ENCODE measurements at regions not wholly inside any gene's neighbourhood (a gene's known extent, or its start where the extent isn't known, plus 50 kb on each side); places are given as distances from the start of the nearest gene placed in this dataset.

DNA sequence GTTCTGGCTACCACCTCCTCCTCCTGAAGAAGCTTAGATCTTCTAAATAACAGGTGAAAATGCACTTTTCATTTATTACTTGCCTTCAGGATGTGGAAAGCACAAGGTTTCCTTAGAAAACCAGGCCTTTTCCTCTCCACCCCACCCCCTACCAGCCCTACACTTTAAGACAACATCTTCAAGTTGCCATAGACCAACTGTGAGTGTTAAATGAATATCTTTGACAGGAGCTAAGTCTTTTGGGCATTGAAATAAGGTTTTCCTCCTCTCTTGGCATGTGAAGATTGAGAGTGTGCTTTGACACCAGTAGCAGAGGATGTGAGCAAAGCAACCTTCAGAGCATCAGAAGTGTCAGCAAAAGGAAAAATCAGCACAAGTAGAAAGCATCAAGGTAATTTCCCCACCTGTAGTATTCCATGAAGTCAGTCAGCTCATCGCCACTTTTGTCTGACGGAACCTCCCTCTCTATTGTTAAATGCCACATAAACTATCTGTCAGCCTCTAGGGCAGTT lies 532.3 kb upstream of the MMS22L start:
- DNase-seq = no peak

DNA sequence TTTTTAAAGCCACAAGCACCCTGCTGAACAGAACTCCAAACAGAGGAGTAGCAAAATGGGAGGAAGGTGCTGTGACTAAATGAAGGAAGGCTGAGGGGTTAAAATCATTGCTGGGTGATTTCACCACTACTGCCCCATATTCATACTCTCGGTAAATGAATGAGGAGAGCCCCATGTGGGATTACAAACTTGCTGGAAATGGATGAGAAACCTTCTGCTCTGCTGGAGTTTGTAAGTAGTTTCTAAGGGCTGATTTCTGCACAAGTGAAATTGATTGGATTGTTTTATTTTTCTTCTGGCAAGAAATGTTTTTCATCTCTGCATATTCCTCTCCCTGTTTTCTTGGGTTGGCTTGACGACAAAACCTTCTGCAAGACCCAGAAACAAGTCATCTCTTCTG lies 533.5 kb upstream of the MMS22L start:
- DNase-seq = no peak

DNA sequence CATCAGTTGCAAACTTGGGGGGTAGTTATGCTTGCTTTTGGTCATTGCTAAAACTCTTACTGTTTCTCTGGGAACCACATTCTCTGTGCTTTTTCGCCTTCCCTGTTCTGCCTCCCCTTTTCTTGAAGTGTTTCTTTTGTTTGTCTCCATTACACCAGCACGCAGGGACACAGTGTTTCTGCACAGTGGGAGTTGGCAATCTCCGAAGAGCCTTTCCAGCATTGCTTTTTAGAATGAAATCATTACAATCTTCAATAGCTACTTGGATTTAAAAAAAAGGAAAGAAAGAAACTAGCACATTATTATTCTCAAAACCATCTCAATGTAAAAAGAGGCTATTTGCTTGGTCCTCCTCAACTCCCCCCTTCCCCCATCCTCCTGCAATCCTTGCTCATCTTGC lies 536.7 kb upstream of the MMS22L start:
- no peak for DNase-seq

DNA sequence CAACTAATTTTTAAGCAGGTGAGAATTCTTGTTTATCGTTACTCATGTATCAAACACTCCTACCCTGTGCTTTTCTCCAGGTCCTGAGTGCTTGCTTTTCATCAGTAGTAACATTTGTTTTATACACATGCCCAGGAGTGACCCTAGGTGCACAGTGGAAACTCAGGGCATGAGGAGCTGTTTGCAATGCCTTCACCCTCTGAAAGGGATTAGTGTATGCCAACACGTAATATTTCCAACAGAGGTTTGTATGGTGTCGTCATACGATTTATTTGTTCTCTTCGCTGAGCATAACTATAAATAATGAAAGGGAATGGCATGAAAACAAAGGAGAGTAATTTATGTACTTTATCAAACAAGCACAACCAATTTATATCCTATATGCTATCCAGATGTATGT lies 537.4 kb upstream of the MMS22L start:
- no peak for DNase-seq

DNA sequence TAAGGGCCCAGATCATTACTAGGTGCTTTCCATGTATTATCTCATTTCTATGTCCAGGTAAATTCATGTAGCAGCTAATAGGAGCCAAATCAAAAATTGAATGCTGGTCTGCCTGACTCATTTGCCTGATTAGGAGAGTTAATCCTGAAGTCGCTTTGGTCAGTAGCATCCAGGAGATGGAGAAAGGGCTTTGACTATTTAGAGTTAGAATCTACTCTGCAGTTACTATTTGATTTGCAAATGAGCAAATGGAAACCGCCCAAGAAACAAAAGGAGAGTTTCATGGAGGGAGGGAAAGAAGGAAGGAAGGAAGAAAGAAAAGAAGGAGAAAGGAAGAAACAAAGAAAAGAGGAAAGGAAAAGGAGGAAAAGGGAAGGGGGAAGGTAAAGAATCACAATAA lies 539.6 kb upstream of the MMS22L start:
- DNase-seq = no peak

DNA sequence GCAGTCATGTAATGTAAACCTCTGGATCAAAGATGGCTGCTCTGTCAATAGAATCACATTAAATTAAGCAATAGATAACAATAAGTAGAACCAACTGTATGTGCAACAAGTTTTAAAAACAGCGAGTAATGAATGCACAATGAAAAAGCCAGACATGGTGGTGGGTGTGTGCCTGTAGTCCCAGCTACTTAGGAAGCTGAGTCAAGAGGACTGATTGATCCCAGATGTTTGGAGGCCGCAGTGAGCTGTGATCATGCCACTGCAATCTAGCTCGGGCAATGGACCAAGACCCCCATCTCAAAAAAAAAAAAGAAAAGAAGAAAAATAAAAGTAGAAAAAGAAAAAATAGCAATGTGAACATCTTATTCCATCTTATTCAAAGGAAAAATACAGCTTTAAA lies 558.7 kb upstream of the MMS22L start:
- no peak for DNase-seq

DNA sequence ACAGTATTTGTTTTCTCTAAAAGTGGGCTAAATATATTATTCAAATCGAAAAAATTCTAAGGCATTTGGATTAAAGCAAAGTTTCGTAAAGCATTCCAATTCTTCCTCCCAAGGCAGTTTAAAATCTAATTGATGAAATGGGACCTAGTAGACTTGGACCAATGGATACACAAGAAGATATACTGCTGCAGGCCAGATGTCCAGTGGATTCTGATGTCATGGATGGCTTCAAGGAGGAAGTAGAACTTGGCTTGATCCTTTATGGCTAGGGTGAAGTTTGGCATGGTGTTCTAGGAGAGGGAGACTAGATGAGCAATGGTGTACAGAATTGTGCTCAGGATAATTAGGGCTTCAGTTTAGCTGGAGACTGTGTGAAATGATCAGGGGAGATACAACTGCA lies 559.5 kb upstream of the MMS22L start:
- no peak for DNase-seq

DNA sequence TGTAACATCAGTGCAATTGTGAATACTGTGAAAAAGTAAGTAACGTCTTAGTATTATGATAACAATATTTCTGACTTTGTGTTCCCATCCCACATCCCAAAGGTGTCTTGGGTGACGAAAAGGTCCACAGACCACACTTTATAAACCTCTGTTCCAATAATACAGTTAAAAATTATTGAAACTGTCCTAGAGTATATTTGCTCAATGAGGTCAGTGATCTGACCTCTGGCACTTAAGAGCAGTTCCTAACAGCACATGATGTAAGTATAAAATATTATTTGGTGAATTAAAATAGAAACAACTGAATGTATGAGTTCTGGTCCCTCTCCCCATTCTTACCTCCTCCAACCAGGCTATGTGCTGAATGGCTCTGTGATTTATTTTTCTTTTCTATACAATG lies 566.4 kb upstream of the MMS22L start:
- DNase-seq = no peak

DNA sequence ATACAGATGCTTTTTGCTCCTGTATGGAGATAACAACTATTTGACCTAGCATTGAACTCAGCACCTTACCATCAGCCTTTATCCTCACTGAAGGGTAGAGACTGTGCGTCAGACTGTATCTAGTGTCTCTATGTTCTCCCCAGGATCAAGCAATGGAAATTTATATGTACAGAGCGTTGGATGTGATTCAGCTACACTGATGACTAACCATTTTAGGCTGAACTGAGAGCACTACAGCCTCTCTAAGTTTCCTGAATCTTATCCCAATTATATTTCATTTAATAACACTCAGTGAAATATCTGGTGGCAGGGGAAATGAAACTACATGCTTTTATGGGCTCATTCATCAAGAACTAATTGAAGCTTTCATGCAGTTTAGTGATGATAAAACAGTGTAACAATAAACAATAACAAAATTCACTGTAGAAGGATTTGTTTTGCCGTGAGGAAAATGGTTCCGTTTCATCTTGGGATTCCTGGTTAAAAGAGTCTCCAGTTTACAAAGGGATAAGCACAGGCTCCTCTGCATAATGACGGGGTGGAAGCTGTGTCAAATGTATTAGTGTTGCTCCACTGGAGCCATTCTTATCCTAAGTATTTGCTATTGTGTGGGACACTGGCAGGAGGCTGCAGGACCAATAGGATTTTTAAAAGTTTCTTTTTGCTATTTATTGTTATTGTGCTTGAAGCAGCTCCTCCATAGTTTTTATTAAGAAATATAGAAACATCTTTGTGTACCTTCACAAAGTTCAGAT lies 567.6 kb upstream of the MMS22L start:
- no peak for DNase-seq

DNA sequence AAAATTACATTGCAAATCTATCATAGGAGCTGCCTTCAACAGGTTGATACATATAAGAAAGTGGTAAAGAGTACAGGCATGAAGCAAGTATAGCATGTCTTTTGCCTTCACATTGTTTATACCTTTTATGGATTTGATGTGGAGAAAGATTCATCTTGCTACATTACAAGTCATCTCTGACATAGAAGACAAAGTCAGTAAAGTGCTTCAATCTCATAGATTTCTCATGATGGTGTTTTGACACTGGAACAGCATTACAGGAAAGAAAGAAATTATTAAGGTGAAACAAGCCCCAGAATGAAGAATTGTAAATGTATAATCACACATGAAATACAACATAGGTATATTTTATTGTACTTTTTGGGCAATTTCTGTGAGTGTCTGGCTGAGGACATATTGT lies 580.7 kb upstream of the MMS22L start:
- DNase-seq = no peak

DNA sequence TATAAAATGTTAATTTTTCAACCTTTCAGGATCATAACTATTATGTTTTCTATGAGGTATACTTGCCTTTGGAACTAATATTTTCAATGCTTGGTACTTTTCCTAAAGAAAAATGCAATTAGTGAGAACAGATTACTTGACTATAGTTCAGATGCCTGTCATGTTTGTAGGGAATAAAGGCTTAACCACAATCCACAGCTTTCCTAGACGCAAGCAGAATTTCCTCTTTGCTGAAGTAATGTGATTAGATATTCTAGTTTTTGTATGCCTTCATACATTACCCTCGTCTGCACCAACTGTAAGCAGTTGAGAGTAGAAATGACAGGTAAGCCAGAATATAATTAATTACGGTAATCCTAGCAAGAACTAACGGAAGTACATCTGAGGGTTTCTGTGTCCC lies 581.4 kb upstream of the MMS22L start:
- DNase-seq = no peak

DNA sequence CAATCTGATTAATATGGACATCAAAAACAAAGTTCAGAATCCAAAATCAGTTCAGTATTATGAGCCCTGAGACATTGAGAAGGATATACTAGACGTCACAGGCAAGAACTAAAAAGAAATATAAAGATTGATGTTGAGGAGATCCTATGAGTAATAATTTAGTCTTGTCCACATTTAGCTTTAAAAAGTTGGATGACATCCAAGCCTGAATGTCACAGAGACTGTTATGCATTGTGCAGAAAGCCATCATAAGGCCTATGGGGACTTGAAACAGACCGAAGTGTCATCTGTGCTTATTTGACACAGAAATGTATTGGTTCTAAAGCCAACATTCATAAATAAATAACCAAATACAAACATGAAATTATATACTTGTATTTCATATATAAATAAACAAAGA lies 581.8 kb upstream of the MMS22L start:
- no peak for DNase-seq

DNA sequence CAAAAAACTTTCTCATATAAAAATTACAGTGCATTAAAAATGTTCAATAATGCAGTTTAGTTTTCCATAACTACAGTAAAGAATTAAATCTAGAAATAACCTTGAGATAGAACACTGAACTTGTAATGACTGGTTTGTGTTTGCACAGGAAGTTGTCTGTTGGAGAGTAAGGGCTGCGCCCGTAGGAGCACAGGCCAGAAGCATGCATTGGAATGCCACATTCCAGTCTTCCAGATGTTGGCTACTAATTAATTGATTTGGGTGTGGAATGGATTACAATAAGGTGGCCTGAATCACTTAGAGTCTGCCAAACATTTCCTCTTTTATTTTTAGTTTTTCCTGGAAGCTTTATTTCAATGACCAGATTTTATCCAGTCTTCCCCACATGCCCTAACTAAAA lies 582.6 kb upstream of the MMS22L start:
- no peak for DNase-seq

DNA sequence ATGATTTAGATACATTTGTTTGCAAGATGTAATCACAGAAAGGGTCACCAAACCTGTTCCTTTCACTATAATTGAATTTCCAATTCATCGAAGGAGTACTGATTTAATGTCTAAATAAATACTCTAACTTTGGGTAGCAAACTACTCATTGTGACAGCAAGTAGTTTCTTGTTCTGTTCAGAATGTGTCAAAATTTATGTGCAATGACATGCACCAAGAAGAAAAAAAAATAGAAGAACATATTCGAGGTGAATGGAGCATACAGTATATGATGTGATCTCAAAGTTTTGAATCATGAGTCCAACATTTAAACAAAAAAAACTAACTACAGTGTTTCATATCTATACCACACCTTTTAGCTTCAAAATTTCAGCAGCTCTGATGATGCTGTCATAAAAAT lies 583.6 kb upstream of the MMS22L start:
- DNase-seq = no peak

DNA sequence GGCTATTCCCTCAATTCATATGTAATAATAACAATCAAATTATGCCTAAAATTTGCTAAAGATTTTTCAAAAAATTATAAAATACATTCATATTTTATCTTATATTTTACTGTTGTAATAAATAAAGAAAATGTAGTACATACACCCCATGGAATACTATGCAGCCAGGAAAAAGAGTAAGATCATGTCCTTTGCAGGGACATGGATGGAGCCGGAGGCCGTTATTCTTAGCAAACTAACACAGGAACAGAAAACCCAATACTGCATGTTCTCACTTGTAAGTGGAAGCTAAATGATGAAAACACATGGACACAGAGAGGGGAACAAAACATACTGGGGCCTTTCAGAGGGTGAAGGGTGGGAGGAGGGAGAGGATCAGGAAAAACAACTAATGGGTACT lies 584.2 kb upstream of the MMS22L start:
- no peak for DNase-seq

DNA sequence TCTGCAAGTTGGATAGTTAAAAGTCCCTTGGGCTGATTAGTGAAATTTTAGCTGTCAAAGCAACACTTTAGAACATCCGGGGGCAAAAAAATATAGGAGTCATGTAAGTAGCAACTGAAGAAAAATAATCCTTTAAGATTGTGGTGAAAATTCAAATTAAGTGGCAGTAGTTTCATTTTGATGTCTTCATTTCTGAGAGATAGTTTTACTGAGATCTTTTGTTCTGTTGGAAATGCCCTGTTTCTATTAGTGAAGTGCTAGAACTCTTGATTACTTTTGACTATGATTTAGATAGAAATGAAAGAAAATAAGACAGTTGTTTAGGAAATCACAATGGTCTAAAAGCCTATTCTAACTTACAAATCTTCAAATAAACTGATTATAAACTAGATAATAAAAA lies 587.3 kb upstream of the MMS22L start:
- DNase-seq = no peak

DNA sequence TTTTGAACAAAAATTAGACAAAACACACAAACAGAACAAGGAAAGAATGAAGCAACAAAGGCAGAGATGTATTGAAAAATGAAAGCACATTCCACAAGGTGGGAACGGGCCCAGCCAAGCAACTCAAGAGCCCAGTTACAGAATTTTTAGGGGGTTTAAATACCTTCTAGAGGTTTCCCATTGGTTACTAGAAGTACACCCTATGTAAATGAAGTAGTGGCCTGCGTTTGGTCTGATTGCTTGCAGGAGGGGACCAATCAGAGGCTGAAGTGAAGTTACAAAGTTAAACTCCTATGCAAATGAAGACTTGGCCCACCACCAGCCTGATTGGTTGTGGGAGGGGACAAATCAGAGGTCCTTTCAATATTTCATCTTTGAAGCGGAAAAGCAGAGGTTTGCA lies 593.7 kb upstream of the MMS22L start:
- DNase-seq = no peak

DNA sequence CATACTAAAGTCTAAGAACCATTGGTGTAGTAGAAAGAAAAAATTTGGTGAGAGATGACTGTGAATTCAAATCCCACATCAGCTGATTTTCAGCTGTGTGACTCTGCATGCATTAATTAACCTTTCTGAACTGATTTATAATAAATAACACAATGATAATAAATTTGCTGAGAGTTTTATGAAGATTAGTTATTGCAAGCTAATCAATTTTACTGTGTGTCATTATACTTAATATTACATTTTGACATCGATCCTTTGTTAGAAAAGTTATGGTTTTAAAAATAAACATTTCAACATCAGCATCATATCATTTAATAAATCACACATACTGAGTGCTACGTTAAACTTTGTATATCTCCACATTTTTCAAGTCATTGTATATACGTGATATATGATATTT lies 599.7 kb upstream of the MMS22L start:
- no peak for DNase-seq

DNA sequence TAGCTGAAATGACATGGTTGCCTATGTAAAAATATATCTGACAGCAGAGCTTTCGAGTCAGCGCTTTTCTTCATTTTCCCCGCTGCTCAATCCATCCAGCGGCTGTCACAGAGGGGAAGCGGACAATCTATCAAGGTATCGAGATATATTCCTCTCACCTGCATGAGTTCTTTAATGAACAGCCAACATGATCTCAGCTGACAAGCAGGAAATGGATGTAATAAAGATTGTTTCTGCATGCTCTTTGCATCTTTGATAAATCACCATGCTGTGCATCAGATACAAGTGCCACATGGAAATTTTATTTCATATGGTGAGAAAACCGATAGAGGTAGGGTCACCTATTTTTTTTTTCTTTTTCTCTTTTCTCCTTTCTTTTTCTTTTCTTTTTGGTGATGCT lies 602.3 kb upstream of the MMS22L start:
- DNase-seq = no peak

DNA sequence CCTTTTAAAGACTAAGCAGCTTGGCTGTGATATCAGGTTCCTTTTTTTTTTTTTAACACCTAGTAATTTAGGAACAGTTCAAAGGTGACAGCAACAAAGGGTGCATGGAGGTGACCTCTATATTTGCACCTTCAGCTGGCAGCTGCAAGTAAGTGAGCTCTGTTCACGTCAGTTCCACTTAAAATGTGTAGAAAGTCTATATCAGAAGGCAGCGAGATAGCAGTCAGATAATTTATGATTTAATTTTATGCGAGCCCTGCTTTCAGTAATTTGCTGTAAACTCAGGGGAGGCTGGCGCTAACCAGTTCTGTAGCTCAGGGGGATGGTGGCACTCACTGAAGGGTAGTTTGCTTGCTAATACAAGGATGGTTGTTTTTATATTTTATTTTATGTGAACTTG lies 602.8 kb upstream of the MMS22L start:
- DNase-seq = no peak

DNA sequence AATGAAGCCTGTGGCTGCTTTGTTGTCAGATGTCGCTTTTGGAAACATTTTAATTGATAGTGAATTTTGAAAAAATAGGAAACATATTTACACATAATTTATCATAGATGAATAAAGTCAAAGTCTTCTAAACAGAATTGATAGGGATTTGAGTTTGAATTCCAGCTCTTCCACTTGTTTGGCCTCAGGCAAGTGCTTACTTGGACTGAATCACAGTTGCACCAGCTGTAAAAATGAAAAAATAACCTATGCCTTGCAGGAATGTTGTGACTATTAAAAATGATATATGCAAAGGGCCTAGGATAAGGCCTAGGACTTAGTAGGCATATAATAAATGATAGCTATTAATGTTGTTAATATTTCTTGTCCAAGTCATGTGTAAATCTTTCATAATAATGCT lies 618.5 kb upstream of the MMS22L start:
- DNase-seq = no peak

DNA sequence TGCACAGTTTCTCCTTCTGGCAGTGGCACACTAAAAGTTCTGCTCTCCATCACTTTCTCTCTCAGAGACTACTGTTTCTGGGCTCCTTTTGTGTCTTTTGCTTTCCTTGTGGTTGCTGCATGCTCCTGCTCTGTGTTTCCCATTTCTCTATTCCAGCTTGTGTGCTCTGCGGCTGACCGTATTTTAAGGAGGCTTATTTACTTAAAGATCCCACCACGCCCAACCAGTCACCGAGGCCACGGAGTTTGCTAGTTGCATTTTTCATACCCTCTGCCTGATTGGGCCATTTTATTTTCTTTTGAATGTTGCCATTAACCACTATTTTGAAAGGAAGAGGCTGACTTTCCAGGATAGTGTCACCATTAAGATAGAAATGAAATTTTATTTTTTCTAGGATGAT lies 626.4 kb upstream of the MMS22L start:
- DNase-seq = no peak

DNA sequence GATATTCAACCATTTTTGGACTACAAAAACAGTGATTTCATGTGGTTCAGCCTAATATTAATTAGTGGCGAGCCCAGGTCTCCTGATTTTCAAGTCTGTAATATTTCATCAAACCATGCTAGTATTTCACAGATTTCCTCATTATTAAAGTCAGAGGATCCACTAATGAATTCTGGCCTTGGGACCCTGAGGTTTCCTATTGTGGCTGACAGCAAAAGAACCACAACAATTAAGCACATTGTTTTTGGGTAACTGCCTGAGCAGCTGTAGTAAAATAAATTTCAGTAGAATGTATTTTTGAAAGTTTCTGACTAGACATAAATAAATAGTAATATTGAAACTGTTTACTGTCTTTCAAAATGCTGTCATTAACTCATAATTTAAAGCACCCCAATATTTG lies 630.7 kb upstream of the MMS22L start:
- DNase-seq = no peak

DNA sequence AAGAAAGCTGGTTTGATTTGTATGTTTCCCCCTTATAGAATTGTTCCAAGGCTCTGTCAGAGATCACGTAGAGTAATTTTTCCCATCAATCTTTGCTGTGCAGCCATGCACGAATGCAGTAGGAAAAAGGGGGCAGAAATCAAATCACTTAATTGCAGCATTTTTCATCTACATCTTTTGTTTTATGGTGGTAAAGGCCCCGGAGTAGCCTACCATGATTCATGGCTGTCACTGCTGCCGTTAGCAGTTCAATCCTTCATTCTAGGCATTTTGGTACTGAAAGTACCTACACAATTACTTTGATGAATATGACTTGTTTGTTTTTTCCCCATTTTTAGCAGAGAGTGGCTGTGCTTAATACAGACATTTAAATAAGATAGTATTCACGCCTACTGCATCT lies 631.9 kb upstream of the MMS22L start:
- DNase-seq = no peak
